Epithelial cell of proximal tubule (primary cell): ENCODE measurements at regions not wholly inside any gene's neighbourhood (a gene's known extent, or its start where the extent isn't known, plus 50 kb on each side); places are given as distances from the start of the nearest gene placed in this dataset.
"Not testable (repeated sequence)": the region's sequence is repeated elsewhere in the genome, so short reads cannot be mapped to it uniquely, and the experiment has no call there.

Experiments used
- DNase-seq: peaks from one replicate; pipeline ENCODE4 v3.0.0-alpha.2; 2011; ENCODE audit warnings: low read depth
- H3K4me3 ChIP-seq: 2 replicates; pipeline ENCODE4 v1.5.1; 2011; ENCODE audit warnings: low read depth, mild to moderate bottlenecking, low read length
- TF ChIP-seq, protein P1 (sequence below): conservative IDR thresholded peaks from 2 replicates; pipeline ENCODE4 v1.5.1; 2012; ENCODE audit warnings: low read depth, mild to moderate bottlenecking, low read length

DNA sequence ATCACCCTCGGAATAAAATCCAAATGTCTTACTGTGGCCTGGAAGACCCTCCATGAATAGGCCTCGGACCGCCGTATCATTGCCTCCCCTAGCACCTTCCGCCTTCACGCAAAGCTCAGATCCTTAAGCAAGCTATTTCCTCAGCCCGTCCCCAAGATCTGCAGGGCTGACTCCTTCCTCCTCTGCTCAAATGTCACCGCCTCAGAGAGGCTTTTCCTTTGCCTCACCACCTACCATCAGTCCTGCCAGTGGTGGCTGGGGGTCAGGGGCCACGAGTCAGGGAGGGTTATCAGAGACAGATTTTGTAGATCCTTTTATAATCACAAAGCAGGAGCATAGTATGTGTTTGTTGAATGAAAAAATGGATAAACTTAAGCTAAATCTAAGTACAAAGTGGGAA is 74.4 kb upstream of the KIF2A start:
- no peak overlapping the region for H3K4me3 ChIP-seq
- TF ChIP-seq, protein P1, sequence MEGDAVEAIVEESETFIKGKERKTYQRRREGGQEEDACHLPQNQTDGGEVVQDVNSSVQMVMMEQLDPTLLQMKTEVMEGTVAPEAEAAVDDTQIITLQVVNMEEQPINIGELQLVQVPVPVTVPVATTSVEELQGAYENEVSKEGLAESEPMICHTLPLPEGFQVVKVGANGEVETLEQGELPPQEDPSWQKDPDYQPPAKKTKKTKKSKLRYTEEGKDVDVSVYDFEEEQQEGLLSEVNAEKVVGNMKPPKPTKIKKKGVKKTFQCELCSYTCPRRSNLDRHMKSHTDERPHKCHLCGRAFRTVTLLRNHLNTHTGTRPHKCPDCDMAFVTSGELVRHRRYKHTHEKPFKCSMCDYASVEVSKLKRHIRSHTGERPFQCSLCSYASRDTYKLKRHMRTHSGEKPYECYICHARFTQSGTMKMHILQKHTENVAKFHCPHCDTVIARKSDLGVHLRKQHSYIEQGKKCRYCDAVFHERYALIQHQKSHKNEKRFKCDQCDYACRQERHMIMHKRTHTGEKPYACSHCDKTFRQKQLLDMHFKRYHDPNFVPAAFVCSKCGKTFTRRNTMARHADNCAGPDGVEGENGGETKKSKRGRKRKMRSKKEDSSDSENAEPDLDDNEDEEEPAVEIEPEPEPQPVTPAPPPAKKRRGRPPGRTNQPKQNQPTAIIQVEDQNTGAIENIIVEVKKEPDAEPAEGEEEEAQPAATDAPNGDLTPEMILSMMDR = no peak
- no peak for DNase-seq

GRCh38 chr5:62232218-62232617 is 73.8 kb upstream of the KIF2A start:
- DNase-seq = not testable (repeated sequence)

DNA sequence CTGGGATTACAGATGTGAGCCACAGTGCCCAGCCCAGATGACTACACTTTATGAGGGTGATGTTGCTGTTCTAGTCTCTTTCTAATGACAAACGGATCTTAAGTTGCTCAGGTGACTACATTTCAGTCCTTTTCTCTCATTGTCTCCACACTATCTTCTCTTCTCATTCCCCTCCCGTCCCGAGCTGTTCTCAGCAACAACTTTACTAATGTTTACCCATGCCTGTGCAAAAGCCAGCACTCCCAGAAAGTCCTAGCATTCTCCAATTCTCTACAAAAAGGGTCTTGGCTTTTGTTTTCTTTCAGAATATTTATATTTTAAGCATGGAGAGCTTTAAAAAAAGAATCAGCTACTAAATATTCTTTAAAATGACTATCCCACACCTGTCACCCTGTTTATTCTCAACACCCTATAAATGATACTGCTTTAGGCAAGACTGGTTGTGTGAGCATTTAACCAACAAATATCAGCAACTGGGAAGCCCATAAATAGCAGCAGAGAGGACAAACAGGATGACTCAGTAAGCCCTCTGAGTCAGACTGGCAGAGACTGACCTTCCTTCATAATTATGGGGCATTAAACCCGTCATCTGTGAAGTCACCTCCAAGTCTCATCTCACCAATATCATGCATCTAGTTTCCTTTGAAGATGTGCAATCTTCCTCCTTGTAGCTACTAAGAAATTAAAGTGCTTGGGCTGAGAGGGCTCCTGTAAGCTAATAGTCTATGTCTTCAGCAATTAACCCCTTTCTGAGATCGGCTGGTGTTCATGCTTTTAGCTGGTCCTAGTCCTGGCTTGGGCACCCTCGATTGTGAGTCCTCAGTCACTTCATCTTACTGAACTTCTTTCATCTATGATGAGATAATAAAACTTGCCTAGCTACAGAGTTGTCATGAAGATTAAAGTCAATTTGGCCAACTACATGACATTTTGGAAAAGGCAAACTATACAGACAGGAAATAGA is 72.6 kb upstream of the KIF2A start:
- H3K4me3 ChIP-seq = not testable (repeated sequence)
- DNase-seq = peak; percentile 45

More at GRCh38 chr5:62232218-62232617, 73.8 kb upstream of the KIF2A start:
- H3K4me3 ChIP-seq = not testable (repeated sequence)

DNA sequence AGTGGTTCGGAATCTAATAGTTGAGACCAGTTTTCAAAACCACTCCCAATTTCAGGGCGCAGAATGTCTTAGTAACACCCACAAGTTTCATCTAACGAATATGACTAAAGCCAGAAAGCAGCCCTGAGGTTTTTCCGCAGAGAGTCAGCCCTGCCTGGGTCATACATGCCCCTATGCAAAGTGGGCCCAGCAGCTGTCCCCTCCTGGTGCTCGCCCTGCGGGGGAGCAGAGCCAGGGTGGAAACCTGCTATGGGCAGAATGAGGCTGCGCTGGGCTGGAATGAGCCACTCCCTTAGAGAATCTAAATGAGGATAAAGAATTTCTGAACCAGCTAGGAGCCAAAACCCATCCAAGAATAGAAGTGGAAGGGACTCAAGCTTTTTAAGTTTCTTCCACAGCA is 69.4 kb upstream of the KIF2A start:
- not testable (repeated sequence) for H3K4me3 ChIP-seq, DNase-seq

DNA sequence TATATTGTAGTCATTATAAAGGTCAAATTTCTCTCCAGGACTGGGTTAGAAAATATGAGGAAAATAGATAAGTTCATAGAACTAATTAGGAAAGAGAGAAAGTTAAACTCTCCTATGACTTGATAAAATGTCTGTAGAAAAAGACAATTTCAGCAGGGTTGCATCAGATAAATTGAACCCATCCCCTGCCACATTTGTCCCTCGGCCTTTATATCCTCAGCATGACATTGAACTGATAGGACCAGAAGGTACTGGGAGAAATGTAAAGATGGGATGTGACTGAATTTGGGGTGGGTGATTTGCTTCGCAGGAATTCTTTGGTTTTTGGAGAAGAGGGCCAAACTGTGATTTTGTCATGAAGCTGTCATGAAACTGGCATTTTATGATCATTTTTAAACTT is 68.1 kb upstream of the KIF2A start:
- not testable (repeated sequence) for H3K4me3 ChIP-seq, DNase-seq

- DNase-seq = not testable (repeated sequence)
Observed at GRCh38 chr5:62238584-62238983, 67.4 kb upstream of the KIF2A start.

DNA sequence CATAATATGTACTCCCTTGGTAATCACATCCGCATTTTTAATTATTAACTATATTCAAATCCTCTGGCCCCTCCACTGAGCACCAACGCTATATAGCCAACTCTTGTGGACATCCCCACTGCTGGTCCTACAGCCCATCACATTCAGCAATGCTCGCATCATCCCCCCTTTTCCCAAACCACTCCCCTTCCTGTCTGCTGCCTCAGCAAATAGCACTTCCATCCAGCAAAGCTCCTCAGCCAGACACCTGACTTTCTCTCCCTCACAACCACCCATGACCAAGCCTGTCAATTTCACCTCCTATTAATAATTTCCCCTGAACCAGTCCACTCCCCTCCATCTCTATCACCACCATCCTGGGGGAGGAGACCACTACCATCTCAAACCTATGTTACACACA is 65.5 kb upstream of the KIF2A start:
- DNase-seq, H3K4me3 ChIP-seq: not testable (repeated sequence)

More at GRCh38 chr5:62238584-62238983, 67.4 kb upstream of the KIF2A start:
- not testable (repeated sequence) for H3K4me3 ChIP-seq

DNA sequence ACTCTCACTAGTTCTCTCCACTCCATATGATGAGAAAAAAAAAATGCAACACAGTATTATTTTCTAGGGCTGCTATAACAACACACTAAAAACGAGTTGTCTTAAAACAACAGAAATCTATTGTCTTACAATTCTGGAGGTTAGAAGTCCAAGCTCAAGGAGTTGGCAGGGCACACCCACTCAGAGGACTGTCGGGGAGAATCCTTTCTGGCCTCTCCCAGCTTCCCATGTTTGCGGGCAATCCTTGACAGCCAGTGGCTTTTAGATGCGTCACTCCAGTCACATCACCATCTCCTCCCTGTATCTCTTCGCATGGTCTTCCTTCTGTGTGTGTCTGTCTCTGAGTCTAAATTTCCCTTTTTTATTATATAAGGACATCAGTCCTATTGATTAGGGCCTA is 64.0 kb upstream of the KIF2A start:
- DNase-seq, H3K4me3 ChIP-seq: not testable (repeated sequence)

- DNase-seq, H3K4me3 ChIP-seq: not testable (repeated sequence)
Observed at GRCh38 chr5:62243046-62243445, 63.0 kb upstream of the KIF2A start.

DNA sequence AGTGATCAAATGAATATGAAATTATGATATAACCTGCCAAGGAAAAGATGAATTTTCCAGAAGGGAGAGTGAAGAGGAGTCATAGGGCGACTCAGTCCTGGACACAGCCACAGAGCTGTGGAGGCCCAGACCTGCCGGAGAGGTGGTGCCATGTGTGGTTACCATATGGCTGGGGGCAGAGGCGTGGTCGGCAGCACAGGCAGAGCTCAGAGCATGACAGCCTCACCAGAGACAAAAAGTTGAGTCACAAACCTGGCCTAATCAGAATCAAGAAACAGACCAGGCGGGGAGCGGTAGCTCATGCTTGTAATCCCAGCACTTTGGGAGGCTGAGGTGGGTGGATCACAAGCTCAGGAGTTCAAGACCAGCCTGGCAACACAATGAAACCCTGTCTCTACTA is 57.8 kb upstream of the KIF2A start:
- DNase-seq = not testable (repeated sequence)

DNA sequence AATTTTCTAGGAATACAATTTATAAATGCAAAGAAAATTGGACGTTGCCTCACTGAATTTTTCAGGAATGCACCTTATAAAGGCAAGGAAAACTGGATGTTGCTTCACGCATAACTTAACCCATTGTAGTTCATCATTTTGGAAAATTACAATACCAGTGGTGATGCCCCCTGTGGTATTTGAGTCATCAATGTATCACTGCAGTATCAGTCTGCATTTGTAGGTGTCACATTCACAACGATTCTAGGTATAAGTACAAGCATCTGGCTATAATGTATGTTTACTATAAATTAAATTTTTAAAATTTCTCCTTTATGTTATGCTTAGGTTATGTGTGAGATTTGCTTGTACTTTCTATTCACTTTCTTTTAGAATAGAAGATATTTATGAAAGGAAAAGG is 55.9 kb upstream of the KIF2A start:
- not testable (repeated sequence) for DNase-seq, H3K4me3 ChIP-seq

More for the DNA sequence above, 57.8 kb upstream of the KIF2A start:
- not testable (repeated sequence) for H3K4me3 ChIP-seq

GRCh38 chr5:62250919-62251318 is 55.1 kb upstream of the KIF2A start:
- not testable (repeated sequence) for H3K4me3 ChIP-seq, DNase-seq

DNA sequence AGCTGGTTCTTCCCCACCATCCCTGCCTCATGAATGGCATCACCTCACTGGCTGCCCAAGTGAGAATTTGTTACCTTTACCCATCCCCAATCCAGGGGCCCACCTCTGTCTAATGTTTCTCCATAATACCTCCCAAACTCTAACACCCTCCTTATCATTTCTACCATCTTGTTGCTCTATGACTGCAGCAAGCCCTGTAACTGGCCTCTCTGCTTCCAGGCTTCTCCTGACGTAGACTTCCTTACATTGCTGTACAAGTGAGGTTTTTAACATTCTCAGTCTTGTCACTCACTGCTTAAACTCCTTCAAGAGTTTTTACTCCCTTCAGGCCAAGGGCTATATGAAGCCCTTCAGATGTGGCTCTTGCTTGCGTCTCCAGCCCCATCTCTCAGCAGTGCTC is 53.5 kb upstream of the KIF2A start:
- not testable (repeated sequence) for H3K4me3 ChIP-seq, DNase-seq

DNA sequence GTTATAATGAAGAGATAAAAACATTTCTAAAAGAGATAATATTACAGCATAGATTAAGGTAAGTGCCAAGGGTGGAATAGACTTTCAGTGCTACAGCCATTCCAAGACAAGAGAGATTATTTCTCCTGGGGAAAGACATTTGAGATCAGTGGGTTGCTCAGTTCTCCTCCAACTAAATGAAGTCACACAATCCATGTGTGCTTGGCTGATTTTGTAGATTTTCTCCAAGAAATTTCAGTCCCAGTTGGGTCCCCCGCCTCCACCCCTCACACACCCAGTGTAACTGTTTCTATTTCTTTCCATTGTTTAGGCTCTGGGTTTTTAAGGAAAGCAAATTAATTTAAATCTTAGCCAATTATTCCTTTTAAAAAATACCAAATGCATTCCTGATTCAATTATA is 50.5 kb upstream of the KIF2A start:
- not testable (repeated sequence) for DNase-seq, H3K4me3 ChIP-seq
